ENCODE measurements at regions not wholly inside any gene's neighbourhood (a gene's known extent, or its start where the extent isn't known, plus 50 kb on each side); places are given as distances from the start of the nearest gene placed in this dataset.

DNA sequence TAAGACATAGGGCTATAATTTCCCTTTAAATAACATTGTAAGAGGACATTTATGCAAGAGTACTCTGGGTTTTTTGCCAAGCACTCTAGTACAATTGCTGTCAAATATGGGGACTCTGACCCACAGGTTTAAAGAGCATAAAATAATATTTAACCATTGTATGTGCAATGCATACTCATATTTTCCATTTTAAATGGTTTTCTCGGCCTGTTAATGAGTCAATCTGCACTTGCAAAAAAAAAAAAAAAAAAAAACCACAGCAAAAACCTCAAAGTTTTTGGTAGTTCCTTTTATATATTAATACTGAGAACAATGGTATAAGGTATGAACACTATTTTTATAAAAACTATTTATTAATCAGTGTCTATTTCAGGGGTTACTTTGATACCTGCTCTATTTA, 304.0 kb upstream of the CBLB start:
- TF ChIP-seq CTCF (conservative IDR thresholded peaks at IDR 0.05; ENCODE audit: low read length), result no peak
- no peak for TF ChIP-seq EZH2phosphoT487 (IDR thresholded peaks at IDR 0.05; ENCODE audit: borderline replicate concordance)
